NCI-H2227 treated with DMSO at 0.1 percent for 48 hours (cell line): ENCODE measurements at regions not wholly inside any gene's neighbourhood (a gene's known extent, or its start where the extent isn't known, plus 50 kb on each side); places are given as distances from the start of the nearest gene placed in this dataset.

ENCODE experiments used
- DNase-seq: peaks from one replicate; lab custom pipeline; 2025; lab: John Stamatoyannopoulos, UW

- DNase-seq: peak; percentile 44
Observed at GRCh38 chr6:156564127-156564806, 212.9 kb upstream of the ARID1B start.

- peak; percentile 5 for DNase-seq
Observed at GRCh38 chr6:156563714-156564113, 213.5 kb upstream of the ARID1B start.

- DNase-seq: no peak
Observed at GRCh38 chr6:156562636-156563035, 214.5 kb upstream of the ARID1B start.

- no peak for DNase-seq
Observed at GRCh38 chr6:156562019-156562418, 215.2 kb upstream of the ARID1B start.

- DNase-seq: no peak
Observed at GRCh38 chr6:156560476-156560875, 216.7 kb upstream of the ARID1B start.

- DNase-seq: no peak
Observed at GRCh38 chr6:156559162-156559690, 218.0 kb upstream of the ARID1B start.

- no peak for DNase-seq
Observed at GRCh38 chr6:156557911-156558259, 219.3 kb upstream of the ARID1B start.

- DNase-seq: peak; percentile 68
Observed at GRCh38 chr6:156557251-156557910, 219.8 kb upstream of the ARID1B start.

GRCh38 chr6:156556811-156557210 is 220.4 kb upstream of the ARID1B start:
- DNase-seq: no peak

GRCh38 chr6:156555116-156555515 is 222.1 kb upstream of the ARID1B start:
- no peak for DNase-seq

GRCh38 chr6:156554160-156554559 is 223.0 kb upstream of the ARID1B start:
- DNase-seq: no peak

- no peak for DNase-seq
Observed at GRCh38 chr6:156552849-156553248, 224.3 kb upstream of the ARID1B start.

GRCh38 chr6:156550949-156551348 is 226.2 kb upstream of the ARID1B start:
- no peak for DNase-seq

- DNase-seq: no peak
Observed at GRCh38 chr6:156545931-156546330, 231.2 kb upstream of the ARID1B start.

GRCh38 chr6:156545021-156545420 is 232.2 kb upstream of the ARID1B start:
- DNase-seq: no peak

- DNase-seq: no peak
Observed at GRCh38 chr6:156544046-156544445, 233.1 kb upstream of the ARID1B start.

GRCh38 chr6:156543431-156543830 is 233.7 kb upstream of the ARID1B start:
- DNase-seq: no peak

GRCh38 chr6:156538875-156539660 is 238.1 kb upstream of the ARID1B start:
- DNase-seq: no peak

GRCh38 chr6:156534594-156534993 is 242.6 kb upstream of the ARID1B start:
- DNase-seq: no peak

- DNase-seq: no peak
Observed at GRCh38 chr6:156533872-156534524, 243.2 kb upstream of the ARID1B start.

GRCh38 chr6:156526081-156526480 is 251.1 kb upstream of the ARID1B start:
- no peak for DNase-seq

- DNase-seq: no peak
Observed at GRCh38 chr6:156525541-156525940, 251.6 kb upstream of the ARID1B start.
